ENCODE measurements at regions not wholly inside any gene's neighbourhood (a gene's known extent, or its start where the extent isn't known, plus 50 kb on each side); places are given as distances from the start of the nearest gene placed in this dataset.
"Not testable (repeated sequence)": the region's sequence is repeated elsewhere in the genome, so short reads cannot be mapped to it uniquely, and the experiment has no call there.

GRCh38 chr3:4071481-4072184, 231.5 kb upstream of the SETMAR start:
- peak overlapping the region; percentile 70 for H3K4me2 ChIP-seq (replicated peaks; ENCODE audit: low read depth, low read length, poor library complexity, severe bottlenecking)
- peaks cover 50 to 64% of the 10 kb centered on the region in 2 donors for H3K4me1 ChIP-seq (ENCODE audit: control insufficient read depth in 2 of 2, insufficient read depth in 2 of 2, low read length in 2 of 2)
- TF ChIP-seq CTCF (IDR thresholded peaks at IDR 0.05), result no peak
- no peak for TF ChIP-seq EZH2 (IDR thresholded peaks at IDR 0.05; ENCODE audit: borderline replicate concordance, insufficient read depth, low read depth, low read length, poor library complexity, severe bottlenecking)
- POLR2A ChIA-PET, result interaction anchor here (0.6 kb wide), 1 partner anchor 853 kb away, joined by 3 read pairs; no protein-coding TSS in a partner anchor
- no peaks in the 10 kb centered on the region for H3K79me2 ChIP-seq (ENCODE audit: control insufficient read depth, insufficient read depth, low read length)
- no peaks in the 10 kb centered on the region for H3K36me3 ChIP-seq (replicated peaks in 1 of 2; ENCODE audit: control extremely low read depth in 1 of 2, control insufficient read depth in 1 of 2, extremely low read depth in 1 of 2, insufficient read depth in 2 of 2, low read length in 1 of 2)
- intact Hi-C loops (cut with micrococcal nuclease), result no loop called here
- H3K9me3 Mint-ChIP-seq (ENCODE audit: insufficient read depth), result peaks cover 6% of the 10 kb centered on the region
- H3K4me1 Mint-ChIP-seq, result peaks cover 86% of the 10 kb centered on the region
- peak; percentile 52 for DNase-seq
- H3K27me3 ChIP-seq (replicated peaks in 1 of 4; ENCODE audit: control extremely low read depth in 1 of 4, control insufficient read depth in 3 of 4, insufficient read depth in 4 of 4, low read length in 3 of 4), result no peaks in the 10 kb centered on the region
- CTCF ChIA-PET, result interaction anchor here (0.9 to 1.1 kb wide), 2 partner anchors 74 to 200 kb away, joined by 3 to 5 read pairs; no protein-coding TSS in a partner anchor
- H4K20me1 ChIP-seq (ENCODE audit: control insufficient read depth, insufficient read depth, low read length, poor library complexity, severe bottlenecking), result no peaks in the 10 kb centered on the region
- H3K4me3 ChIP-seq (ENCODE audit: control extremely low read depth in 1 of 5, extremely low read depth in 1 of 5, insufficient read depth in 1 of 5, low read depth in 2 of 5, low read length in 4 of 5), result peak overlapping the region in 3 of 5 experiments; percentile 12 to 33 (median 16)
- H3K27me3 Mint-ChIP-seq, result no peaks in the 10 kb centered on the region
- H3K9ac ChIP-seq (ENCODE audit: low read length), result peak overlapping the region; percentile 38
- peak overlapping the region; percentile 79 for H3K4me3 Mint-ChIP-seq
- H2AFZ ChIP-seq (ENCODE audit: insufficient read depth, low read depth, low read length, poor library complexity, severe bottlenecking), result peak overlapping the region; percentile 39
- peak; percentile 49 for ATAC-seq (ENCODE audit: low read depth)
- peaks cover 0 to 10% (median 2%) of the 10 kb centered on the region in 3 donors for H3K9me3 ChIP-seq (ENCODE audit: control extremely low read depth in 1 of 3, control insufficient read depth in 2 of 3, insufficient read depth in 1 of 3, low read length in 2 of 3)
- WGBS (ENCODE audit: insufficient coverage), result 32% methylated on average over 4 of the region's 5 CpGs
- peak overlapping the region; percentile 91 for H3K27ac Mint-ChIP-seq
- peak overlapping the region; percentile 54 to 66 for H3K27ac ChIP-seq (ENCODE audit: low read length in 2 of 2)

- H3K27me3 ChIP-seq (replicated peaks in 1 of 4; ENCODE audit: control extremely low read depth in 1 of 4, control insufficient read depth in 3 of 4, insufficient read depth in 4 of 4, low read length in 3 of 4); H3K27me3 Mint-ChIP-seq; H3K4me3 ChIP-seq (ENCODE audit: control extremely low read depth in 1 of 5, extremely low read depth in 1 of 5, insufficient read depth in 1 of 5, low read depth in 2 of 5, low read length in 4 of 5); H3K79me2 ChIP-seq (ENCODE audit: control insufficient read depth, insufficient read depth, low read length); H3K4me2 ChIP-seq (replicated peaks; ENCODE audit: low read depth, low read length, poor library complexity, severe bottlenecking); H2AFZ ChIP-seq (ENCODE audit: insufficient read depth, low read depth, low read length, poor library complexity, severe bottlenecking); H3K9me3 Mint-ChIP-seq (ENCODE audit: insufficient read depth); H3K27ac Mint-ChIP-seq; H3K4me3 Mint-ChIP-seq; H4K20me1 ChIP-seq (ENCODE audit: control insufficient read depth, insufficient read depth, low read length, poor library complexity, severe bottlenecking); ATAC-seq (ENCODE audit: low read depth); H3K36me3 ChIP-seq (replicated peaks in 1 of 2; ENCODE audit: control extremely low read depth in 1 of 2, control insufficient read depth in 1 of 2, extremely low read depth in 1 of 2, insufficient read depth in 2 of 2, low read length in 1 of 2); H3K27ac ChIP-seq (ENCODE audit: low read length in 2 of 2); DNase-seq; intact Hi-C loops (cut with micrococcal nuclease); H3K9ac ChIP-seq (ENCODE audit: low read length); POLR2A ChIA-PET; H3K9me3 ChIP-seq (ENCODE audit: control extremely low read depth in 1 of 3, control insufficient read depth in 2 of 3, insufficient read depth in 1 of 3, low read length in 2 of 3): not testable (repeated sequence)
- H3K4me1 Mint-ChIP-seq, result peaks cover 51% of the 10 kb centered on the region
- CTCF ChIA-PET, result interaction anchor here (0.6 kb wide), 1 partner anchor 19 kb away, joined by 3 read pairs; no protein-coding TSS in a partner anchor
- peaks cover 8 to 17% of the 10 kb centered on the region in 2 donors for H3K4me1 ChIP-seq (ENCODE audit: control insufficient read depth in 2 of 2, insufficient read depth in 2 of 2, low read length in 2 of 2)
- no CpG with 5 or more reads among the region's 2 CpGs for WGBS (ENCODE audit: insufficient coverage)
Observed at GRCh38 chr3:4077278-4077677, 225.9 kb upstream of the SETMAR start.

Data from B cell (primary cell).